LNCaP clone FGC (cell line): ENCODE measurements at regions not wholly inside any gene's neighbourhood (a gene's known extent, or its start where the extent isn't known, plus 50 kb on each side); places are given as distances from the start of the nearest gene placed in this dataset.

ENCODE experiments used
- DNase-seq: peaks from one replicate; pipeline ENCODE4 v3.0.0-alpha.2; 2011; ENCODE audit warnings: low read depth
- H3K4me3 ChIP-seq: 2 replicates; pipeline ENCODE4 v1.5.1; 2011; ENCODE audit warnings: mild to moderate bottlenecking, low read depth, low read length, control low read depth
- CTCF ChIP-seq: IDR thresholded peaks from 2 replicates; pipeline ENCODE4 v1.5.1; 2012; ENCODE audit warnings: mild to moderate bottlenecking; ENCODE audit not compliant: control insufficient read depth, insufficient read depth; ENCODE audit errors: extremely low read depth

- DNase-seq = no peak
- no peak overlapping the region for H3K4me3 ChIP-seq
- TF ChIP-seq CTCF = no peak
Observed at GRCh38 chr18:45280481-45281276, 334.6 kb upstream of the SLC14A2 start.

DNA sequence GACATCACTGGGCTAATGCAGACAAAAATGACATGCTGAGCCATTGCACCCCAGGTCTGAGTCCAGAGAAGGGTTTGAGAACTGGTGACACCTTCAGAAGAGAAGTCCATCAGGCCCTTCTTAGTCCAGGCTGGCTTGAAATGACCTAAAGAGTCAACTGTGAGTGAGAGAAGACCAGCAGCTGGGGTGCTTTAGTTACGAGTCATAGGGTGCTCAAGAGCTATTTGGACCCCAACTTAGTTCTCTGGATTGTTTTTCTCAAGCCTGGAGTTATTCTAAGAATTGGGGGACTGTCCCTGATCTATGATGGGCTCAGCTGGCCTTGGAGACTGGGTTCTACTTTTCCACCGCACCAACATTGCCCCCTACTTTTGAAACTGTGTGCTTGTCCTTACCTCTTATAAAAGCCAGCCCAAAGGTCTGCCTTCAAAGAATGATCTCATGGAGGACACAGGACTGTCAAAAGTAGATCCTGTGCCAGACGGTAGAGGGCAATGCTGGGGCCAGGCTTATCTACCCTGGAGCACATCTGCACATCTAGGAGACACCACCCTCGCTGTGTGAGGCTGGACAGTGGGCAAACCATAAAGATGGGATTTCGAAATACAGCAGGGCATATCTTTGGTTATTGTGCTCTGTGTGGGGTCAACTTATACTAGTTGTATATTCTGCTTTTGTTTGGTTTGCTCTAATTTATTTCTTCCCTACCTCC, 333.0 kb upstream of the SLC14A2 start:
- DNase-seq = no peak
- TF ChIP-seq CTCF = peak; percentile 26; the same call in 1 of the 2 replicates
- no peak overlapping the region for H3K4me3 ChIP-seq

DNA sequence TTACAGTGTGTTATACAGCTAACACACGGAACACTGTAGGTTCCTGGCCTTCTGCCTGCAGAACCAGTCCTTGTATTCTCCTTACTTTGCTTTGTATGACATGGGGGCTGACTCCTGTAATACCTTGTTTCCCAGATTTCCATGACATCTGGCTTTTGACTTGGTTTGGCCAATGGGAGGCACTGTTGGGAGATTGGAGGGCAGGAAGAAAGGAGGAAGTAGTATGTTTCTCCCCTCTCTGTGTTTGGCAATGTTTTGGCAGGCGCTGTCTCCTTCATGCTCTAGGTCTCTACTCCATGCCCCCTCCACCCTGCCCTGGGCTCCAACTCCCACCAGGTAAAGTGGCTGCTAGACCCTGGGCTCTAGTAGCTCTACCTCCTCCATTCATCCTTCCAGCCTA, 331.1 kb upstream of the SLC14A2 start:
- no peak overlapping the region for H3K4me3 ChIP-seq
- no peak for DNase-seq
- TF ChIP-seq CTCF = no peak

- DNase-seq = no peak
- no peak overlapping the region for H3K4me3 ChIP-seq
- TF ChIP-seq CTCF = no peak
Observed at GRCh38 chr18:45284851-45285250, 330.4 kb upstream of the SLC14A2 start.

- no peak for DNase-seq
- no peak for TF ChIP-seq CTCF
- no peak overlapping the region for H3K4me3 ChIP-seq
Observed at GRCh38 chr18:45285251-45285650, 330.0 kb upstream of the SLC14A2 start.

GRCh38 chr18:45286431-45286830, 328.8 kb upstream of the SLC14A2 start:
- TF ChIP-seq CTCF = no peak
- DNase-seq = no peak
- H3K4me3 ChIP-seq = no peak overlapping the region
